Lower leg skin (tissue), 3 donors: ENCODE measurements at regions not wholly inside any gene's neighbourhood (a gene's known extent, or its start where the extent isn't known, plus 50 kb on each side); places are given as distances from the start of the nearest gene placed in this dataset.
"Not testable (repeated sequence)": the region's sequence is repeated elsewhere in the genome, so short reads cannot be mapped to it uniquely, and the experiment has no call there.

Source experiments
- DNase-seq, 2 donors: peaks; one replicate each; pipeline ENCODE4 v3.0.0-alpha.2; 2019; ENCODE audit warnings: low spot score in 2 of 2
- H3K4me3 ChIP-seq: fragments of 200-600 bp; sonication (generic); 2 replicates; pipeline ENCODE4 v1.5.1; 2017; ENCODE audit warnings: mild to moderate bottlenecking, low read depth; ENCODE audit not compliant: poor library complexity, severe bottlenecking
- WGBS, 2 donors: methylation state at CpG; one replicate each; pipeline ENCODE4 v1.1.5; 2018; 5-methylcytosine and 5-hydroxymethylcytosine counted together
- intact Hi-C: fragments of 100-400 bp; cut with DNase I; formaldehyde crosslinking; loops from one replicate; pipeline ENCODE4 v1.15.0; 2023; ENCODE audit warnings: low total_unique reads

DNA sequence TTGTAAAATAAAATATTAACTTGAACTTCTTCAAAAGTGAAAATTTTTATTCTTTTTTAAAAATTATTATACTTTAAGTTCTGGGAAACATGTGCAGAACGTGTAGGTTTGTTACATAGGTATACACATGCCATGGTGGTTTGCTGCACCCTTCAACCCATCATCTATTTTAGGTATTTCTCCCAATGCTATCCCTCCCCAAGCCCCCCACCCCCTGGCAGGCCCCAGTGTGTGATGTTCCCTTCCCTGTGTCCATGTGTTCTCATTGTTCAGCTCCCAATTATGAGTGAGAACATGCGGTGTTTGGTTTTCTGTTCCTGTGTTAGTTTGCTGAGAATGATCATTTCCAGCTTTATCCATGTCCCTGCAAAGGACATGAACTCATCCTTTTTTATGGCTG lies 515.6 kb upstream of the TPTE start:
- DNase-seq, intact Hi-C loops: not testable (repeated sequence)
- WGBS, 2 donors = 53 to 54% methylated on average over 2 of the region's 2 CpGs

DNA sequence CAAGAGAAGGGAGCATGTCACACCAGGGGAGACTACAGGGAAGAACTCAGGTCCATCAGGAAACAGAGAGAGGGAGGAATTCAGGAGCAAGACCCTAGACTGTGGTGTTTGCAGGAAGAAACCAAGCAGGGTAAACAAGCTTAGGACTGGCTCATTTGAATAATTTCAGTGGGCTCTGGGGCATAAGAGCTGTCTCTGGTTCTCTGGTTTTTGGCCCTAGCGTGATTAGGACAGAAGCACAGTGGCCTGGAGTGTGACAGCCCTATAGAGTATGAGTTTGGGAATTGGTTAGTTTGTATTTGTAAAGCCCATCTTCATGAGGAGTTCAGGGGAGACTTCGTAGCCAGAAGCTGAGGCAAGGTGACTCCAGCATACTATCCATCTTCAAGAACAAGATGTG lies 504.4 kb upstream of the TPTE start:
- intact Hi-C loops, H3K4me3 ChIP-seq: not testable (repeated sequence)
- peak in 1 of 2 donors; percentile 21 for DNase-seq
- WGBS, 2 donors = 25 to 43% methylated on average over 2 of the region's 2 CpGs

More for the DNA sequence above, 515.6 kb upstream of the TPTE start:
- H3K4me3 ChIP-seq = not testable (repeated sequence)

DNA sequence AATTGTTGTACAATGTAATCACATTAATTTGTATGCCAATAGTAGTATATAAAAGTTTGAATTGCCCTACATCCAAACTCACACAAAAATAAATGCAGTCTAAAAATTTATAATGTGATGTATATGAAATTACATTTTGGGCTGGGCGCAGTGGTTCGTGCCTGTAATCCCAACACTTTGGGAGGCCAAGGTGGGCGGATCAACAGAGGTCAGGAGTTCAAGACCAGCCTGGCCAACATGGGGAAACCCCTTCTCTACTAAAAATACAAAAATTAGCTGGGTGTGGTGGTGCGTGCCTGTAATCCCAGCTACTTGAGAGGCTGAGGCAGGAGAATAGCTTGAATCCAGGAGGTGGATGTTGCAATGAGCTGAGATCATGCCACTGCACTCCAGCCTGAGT lies 503.6 kb upstream of the TPTE start:
- peak in 1 of 2 donors; percentile 75 for DNase-seq
- intact Hi-C loops, H3K4me3 ChIP-seq: not testable (repeated sequence)
- WGBS, 2 donors = 45 to 50% methylated on average over 4 of the region's 4 CpGs

DNA sequence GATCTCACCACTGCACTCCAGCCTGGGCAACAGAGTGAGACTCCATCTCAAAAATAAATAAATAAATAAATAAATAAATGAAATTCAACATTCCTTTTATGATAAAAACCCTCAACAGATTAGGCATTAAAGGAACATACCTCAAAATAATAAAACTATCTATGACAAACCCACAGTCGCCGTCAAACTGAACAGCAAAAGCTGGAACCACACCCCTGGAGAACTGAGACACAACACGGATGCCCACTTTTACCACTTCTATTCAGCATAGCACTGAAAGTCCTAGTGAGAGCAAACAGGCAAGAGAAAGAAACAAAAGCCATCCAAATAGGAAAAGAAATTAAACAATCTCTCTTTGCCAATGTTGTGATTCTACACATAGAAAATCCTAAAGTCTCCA lies 499.9 kb upstream of the TPTE start:
- DNase-seq = peak in 1 of 2 donors; percentile 50
- intact Hi-C loops, H3K4me3 ChIP-seq: not testable (repeated sequence)
- 62 to 67% methylated on average over 3 of the region's 3 CpGs for WGBS, 2 donors

DNA sequence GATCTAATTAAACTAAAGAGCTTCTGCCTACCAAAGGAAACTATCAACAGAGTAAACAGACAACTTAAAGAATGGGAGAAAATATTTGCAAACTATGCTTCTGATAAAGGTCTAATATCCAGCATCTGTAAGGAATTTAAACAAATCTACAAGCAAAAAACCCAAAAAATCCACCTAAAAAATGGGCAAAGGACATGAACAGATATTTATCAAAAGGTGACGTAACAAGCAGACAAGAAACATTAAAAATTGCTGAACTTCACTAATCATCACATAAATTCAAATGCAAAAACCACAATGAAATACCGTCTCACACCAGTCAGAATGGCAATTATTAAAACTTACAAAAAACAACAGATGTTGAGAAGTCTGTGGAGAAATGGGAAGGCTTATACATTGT lies 498.6 kb upstream of the TPTE start:
- DNase-seq, H3K4me3 ChIP-seq, intact Hi-C loops: not testable (repeated sequence)
- 57 to 65% methylated on average over 2 of the region's 2 CpGs for WGBS, 2 donors
